Nephron (organoid): ENCODE measurements at regions not wholly inside any gene's neighbourhood (a gene's known extent, or its start where the extent isn't known, plus 50 kb on each side); places are given as distances from the start of the nearest gene placed in this dataset.

Source experiments
- H3K27ac Mint-ChIP-seq, 3 experiments: 2 replicates each; pipeline ENCODE4 v1.8.0; 2020; ENCODE audit warnings: mixed read lengths in 3 of 3, mild to moderate bottlenecking in 2 of 3, moderate library complexity in 1 of 3
- H3K27me3 Mint-ChIP-seq: 2 replicates; pipeline ENCODE4 v1.8.0; 2021; ENCODE audit warnings: low read depth, mild to moderate bottlenecking, moderate library complexity, mixed read lengths
- H3K36me3 Mint-ChIP-seq: 2 replicates; pipeline ENCODE4 v1.8.0; 2020; ENCODE audit warnings: low read depth, mixed read lengths
- H3K4me1 Mint-ChIP-seq: 2 replicates; pipeline ENCODE4 v1.8.0; 2020; ENCODE audit warnings: mixed read lengths
- H3K4me3 Mint-ChIP-seq, 3 experiments: 2 replicates each; pipeline ENCODE4 v1.8.0; 2020; ENCODE audit warnings: mild to moderate bottlenecking in 3 of 3, mixed read lengths in 3 of 3, moderate library complexity in 2 of 3
- H3K9me3 Mint-ChIP-seq: 2 replicates; pipeline ENCODE4 v1.8.0; 2020; ENCODE audit warnings: mixed read lengths
- TF ChIP-seq, protein P1 (sequence below), 3 experiments: fragments of 200-600 bp; sonication (generic); IDR thresholded peaks; one replicate each; pipeline ENCODE4 v1.5.0; 2021; ENCODE audit warnings: antibody characterized with exemption in 3 of 3; ENCODE audit not compliant: unreplicated experiment in 3 of 3

DNA sequence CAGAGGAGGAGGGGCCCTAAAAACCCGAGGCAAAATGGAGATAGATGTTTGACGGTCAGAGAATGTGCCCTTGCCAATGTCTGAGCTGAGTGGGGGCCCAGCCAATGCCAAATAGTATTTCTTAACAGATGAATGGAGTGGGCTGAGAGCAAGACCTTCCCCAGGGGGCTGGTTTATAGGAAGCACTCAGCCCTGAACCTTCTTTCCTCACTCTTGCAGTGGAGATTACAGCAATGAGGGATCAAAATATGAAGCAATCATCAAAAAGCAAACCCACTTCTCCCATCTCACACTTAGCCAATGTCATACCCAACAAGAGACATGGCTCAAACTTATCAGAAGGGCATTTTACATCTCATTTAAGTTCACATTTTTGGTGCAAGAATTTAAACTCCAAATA, 350.3 kb downstream of the GADD45G start:
- Mint-ChIP-seq H3K27me3 (peaks cover 5% of the 10 kb centered on the region), H3K36me3 (peaks cover 2% of the 10 kb centered on the region), H3K4me3 (no peak overlapping the region), H3K4me1 (peaks cover 25% of the 10 kb centered on the region), H3K9me3 (peaks cover 5% of the 10 kb centered on the region), H3K27ac (no peak overlapping the region)
- TF ChIP-seq, protein P1, sequence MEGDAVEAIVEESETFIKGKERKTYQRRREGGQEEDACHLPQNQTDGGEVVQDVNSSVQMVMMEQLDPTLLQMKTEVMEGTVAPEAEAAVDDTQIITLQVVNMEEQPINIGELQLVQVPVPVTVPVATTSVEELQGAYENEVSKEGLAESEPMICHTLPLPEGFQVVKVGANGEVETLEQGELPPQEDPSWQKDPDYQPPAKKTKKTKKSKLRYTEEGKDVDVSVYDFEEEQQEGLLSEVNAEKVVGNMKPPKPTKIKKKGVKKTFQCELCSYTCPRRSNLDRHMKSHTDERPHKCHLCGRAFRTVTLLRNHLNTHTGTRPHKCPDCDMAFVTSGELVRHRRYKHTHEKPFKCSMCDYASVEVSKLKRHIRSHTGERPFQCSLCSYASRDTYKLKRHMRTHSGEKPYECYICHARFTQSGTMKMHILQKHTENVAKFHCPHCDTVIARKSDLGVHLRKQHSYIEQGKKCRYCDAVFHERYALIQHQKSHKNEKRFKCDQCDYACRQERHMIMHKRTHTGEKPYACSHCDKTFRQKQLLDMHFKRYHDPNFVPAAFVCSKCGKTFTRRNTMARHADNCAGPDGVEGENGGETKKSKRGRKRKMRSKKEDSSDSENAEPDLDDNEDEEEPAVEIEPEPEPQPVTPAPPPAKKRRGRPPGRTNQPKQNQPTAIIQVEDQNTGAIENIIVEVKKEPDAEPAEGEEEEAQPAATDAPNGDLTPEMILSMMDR (IDR thresholded peaks at IDR 0.05; ENCODE audit: unreplicated experiment in 3 of 3), result no peak

DNA sequence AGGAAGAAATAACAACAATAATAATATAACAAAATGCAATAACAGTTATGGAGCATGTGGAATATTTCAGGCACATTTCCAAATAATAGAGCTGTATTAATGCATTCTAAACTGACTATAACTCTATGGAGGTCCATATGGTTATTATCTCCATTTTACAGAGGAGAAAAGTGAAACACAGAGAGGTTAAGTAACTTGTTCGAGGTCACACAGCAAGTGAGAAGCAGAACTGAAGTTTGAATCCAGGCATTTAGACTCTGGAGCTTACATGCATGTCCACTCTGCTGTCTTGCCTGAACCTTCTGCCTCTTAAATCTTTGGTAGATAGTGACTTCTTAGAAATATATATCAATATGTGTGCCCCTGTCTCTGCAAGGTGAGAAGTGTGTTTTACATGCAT, 350.8 kb downstream of the GADD45G start:
- H3K9me3 Mint-ChIP-seq, result peaks cover 3% of the 10 kb centered on the region
- peaks cover 26% of the 10 kb centered on the region for H3K4me1 Mint-ChIP-seq
- no peaks in the 10 kb centered on the region for H3K36me3 Mint-ChIP-seq
- no peak overlapping the region for H3K4me3 Mint-ChIP-seq
- TF ChIP-seq, protein P1 (IDR thresholded peaks at IDR 0.05; ENCODE audit: unreplicated experiment in 3 of 3), result no peak
- no peak overlapping the region for H3K27ac Mint-ChIP-seq
- peaks cover 4% of the 10 kb centered on the region for H3K27me3 Mint-ChIP-seq

DNA sequence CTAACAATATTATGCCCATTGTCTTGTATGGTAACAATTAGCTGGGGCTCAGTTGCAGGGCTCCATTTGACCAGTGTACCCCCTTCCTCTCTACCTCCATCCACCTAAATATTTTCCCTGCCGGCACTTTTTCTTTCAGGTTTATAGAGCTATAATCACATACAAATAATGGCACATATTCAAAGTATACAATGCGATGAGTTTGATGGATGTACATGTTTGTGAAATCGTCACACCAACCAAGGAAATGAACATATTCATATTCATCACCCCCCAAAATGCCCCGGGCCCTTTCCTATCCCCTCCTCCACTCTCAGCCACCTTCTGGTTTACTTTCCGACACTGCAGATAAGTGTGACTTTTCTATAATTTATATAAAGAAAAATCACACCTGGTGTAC, 351.5 kb downstream of the GADD45G start:
- Mint-ChIP-seq H3K36me3 (no peaks in the 10 kb centered on the region), H3K27me3 (peaks cover 3% of the 10 kb centered on the region), H3K4me3 (no peak overlapping the region), H3K27ac (no peak overlapping the region), H3K9me3 (peaks cover 3% of the 10 kb centered on the region), H3K4me1 (peaks cover 33% of the 10 kb centered on the region)
- TF ChIP-seq, protein P1 (IDR thresholded peaks at IDR 0.05; ENCODE audit: unreplicated experiment in 3 of 3), result no peak

DNA sequence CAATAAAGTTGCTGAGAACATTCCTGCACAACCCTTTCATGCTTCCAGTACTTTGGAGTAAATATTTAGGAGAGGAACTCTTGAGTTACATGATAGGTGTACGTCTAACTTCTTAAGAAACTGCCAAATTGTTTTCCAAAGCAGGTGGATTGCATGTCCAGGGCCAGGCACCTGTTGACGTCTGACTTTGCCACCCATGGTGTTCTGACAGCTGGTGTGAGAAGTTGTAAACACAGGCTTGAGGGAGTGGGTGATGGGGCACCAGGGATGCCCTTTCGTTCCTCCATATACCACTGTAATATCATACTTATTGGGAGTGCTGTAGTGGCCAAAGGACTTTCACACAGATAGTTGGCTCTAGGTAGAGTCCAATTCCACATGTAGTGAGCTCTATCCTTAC, 352.1 kb downstream of the GADD45G start:
- TF ChIP-seq, protein P1 (IDR thresholded peaks at IDR 0.05; ENCODE audit: unreplicated experiment in 3 of 3), result no peak
- Mint-ChIP-seq H3K27me3 (no peaks in the 10 kb centered on the region), H3K4me1 (peaks cover 37% of the 10 kb centered on the region), H3K36me3 (no peaks in the 10 kb centered on the region), H3K9me3 (no peaks in the 10 kb centered on the region), H3K4me3 (no peak overlapping the region), H3K27ac (no peak overlapping the region)

DNA sequence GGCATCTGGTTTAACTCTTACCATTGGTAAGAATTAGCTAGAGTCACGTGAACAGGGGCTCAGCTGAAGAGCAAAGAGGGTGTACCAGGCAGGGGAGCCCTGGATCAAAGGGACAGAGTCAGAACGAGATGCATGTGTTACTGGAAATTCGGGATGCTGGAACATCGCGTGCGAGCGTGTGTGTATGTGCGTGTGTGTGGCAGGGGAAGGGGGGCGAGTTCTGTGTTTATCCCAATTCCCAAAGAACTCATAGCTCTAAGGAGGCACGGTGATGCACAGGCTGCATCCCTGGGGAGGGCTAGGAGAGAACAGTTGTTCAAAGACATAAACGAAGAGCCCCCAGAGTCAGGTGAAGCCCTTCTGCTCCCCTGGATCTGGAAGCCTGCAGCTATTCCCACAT, 353.3 kb downstream of the GADD45G start:
- Mint-ChIP-seq H3K36me3 (no peaks in the 10 kb centered on the region), H3K4me3 (no peak overlapping the region), H3K4me1 (peaks cover 36% of the 10 kb centered on the region), H3K9me3 (no peaks in the 10 kb centered on the region), H3K27ac (no peak overlapping the region), H3K27me3 (no peaks in the 10 kb centered on the region)
- TF ChIP-seq, protein P1 (IDR thresholded peaks at IDR 0.05; ENCODE audit: unreplicated experiment in 3 of 3), result no peak

DNA sequence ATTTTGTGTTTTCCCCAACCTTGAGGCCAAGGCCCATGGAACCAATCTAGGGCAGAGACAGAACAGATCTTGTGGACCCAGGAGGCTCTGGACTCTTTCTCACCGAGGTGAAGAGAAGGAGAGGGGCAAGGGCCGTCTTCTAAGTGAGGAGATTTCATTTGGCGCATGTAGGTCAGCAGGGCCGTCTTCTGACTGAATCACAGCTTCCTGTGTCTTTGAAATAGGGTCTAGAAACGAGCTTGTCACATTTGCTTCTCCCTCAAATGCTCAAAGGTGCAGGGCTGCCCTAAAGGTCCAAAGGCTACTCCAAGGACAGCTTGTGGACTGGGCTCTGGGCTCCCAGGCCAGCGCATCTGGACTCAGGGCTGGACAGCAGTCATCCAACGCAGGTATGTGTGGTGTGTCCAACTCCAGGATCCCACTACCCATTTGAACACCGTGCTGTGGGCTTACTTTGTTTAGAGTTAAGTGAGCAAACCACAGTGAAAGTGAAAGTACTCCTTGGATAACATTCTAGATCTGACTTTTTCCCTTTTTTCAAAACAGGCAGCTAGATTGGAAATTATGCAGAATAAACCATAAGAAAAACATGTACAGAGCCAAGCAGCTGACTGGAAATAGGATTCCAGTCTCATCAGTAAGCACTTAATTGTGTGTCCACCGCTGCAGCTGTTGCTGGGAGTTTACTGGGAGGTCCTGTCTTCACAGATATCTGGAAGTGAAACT, 357.0 kb downstream of the GADD45G start:
- no peaks in the 10 kb centered on the region for H3K36me3 Mint-ChIP-seq
- H3K27ac Mint-ChIP-seq, result peak overlapping the region in 2 of 3 experiments; percentile 57 to 59
- no peak overlapping the region for H3K4me3 Mint-ChIP-seq
- no peaks in the 10 kb centered on the region for H3K27me3 Mint-ChIP-seq
- H3K9me3 Mint-ChIP-seq, result no peaks in the 10 kb centered on the region
- TF ChIP-seq, protein P1 (IDR thresholded peaks at IDR 0.05; ENCODE audit: unreplicated experiment in 3 of 3), result no peak
- peaks cover 27% of the 10 kb centered on the region for H3K4me1 Mint-ChIP-seq
